ENCODE measurements at regions not wholly inside any gene's neighbourhood (a gene's known extent, or its start where the extent isn't known, plus 50 kb on each side); places are given as distances from the start of the nearest gene placed in this dataset.

GRCh38 chr6:113394216-113394615, 462.9 kb upstream of the MARCKS start:
- Histone ChIP-seq H3K4me3 (ENCODE audit: low read depth, low read length) (no peak overlapping the region), H3K36me3 (no peaks in the 10 kb centered on the region), H3K27ac (no peak overlapping the region), H3K9me3 (ENCODE audit: severe bottlenecking) (no peaks in the 10 kb centered on the region), H3K27me3 (ENCODE audit: insufficient read depth, low read depth, severe bottlenecking) (no peaks in the 10 kb centered on the region)
- TF ChIP-seq CTCF (IDR thresholded peaks at IDR 0.05; ENCODE audit: low read depth, low read length), result no peak
- no peak for DNase-seq

GRCh38 chr6:113394729-113395128, 462.4 kb upstream of the MARCKS start:
- H3K9me3 ChIP-seq (ENCODE audit: severe bottlenecking), result no peaks in the 10 kb centered on the region
- no peak for DNase-seq
- no peak overlapping the region for H3K27ac ChIP-seq
- H3K27me3 ChIP-seq (ENCODE audit: insufficient read depth, low read depth, severe bottlenecking), result no peaks in the 10 kb centered on the region
- no peak overlapping the region for H3K4me3 ChIP-seq (ENCODE audit: low read depth, low read length)
- no peak for TF ChIP-seq CTCF (IDR thresholded peaks at IDR 0.05; ENCODE audit: low read depth, low read length)
- H3K36me3 ChIP-seq, result no peaks in the 10 kb centered on the region

GRCh38 chr6:113396730-113397129, 460.4 kb upstream of the MARCKS start:
- Histone ChIP-seq H3K4me3 (ENCODE audit: low read depth, low read length) (no peak overlapping the region), H3K9me3 (ENCODE audit: severe bottlenecking) (no peaks in the 10 kb centered on the region), H3K27ac (no peak overlapping the region), H3K27me3 (ENCODE audit: insufficient read depth, low read depth, severe bottlenecking) (no peaks in the 10 kb centered on the region), H3K36me3 (no peaks in the 10 kb centered on the region)
- DNase-seq, result no peak
- no peak for TF ChIP-seq CTCF (IDR thresholded peaks at IDR 0.05; ENCODE audit: low read depth, low read length)

- H3K27me3 ChIP-seq (ENCODE audit: insufficient read depth, low read depth, severe bottlenecking), result no peaks in the 10 kb centered on the region
- DNase-seq, result no peak
- H3K9me3 ChIP-seq (ENCODE audit: severe bottlenecking), result no peaks in the 10 kb centered on the region
- TF ChIP-seq CTCF (IDR thresholded peaks at IDR 0.05; ENCODE audit: low read depth, low read length), result no peak
- no peaks in the 10 kb centered on the region for H3K36me3 ChIP-seq
- H3K4me3 ChIP-seq (ENCODE audit: low read depth, low read length), result no peak overlapping the region
- H3K27ac ChIP-seq, result no peak overlapping the region
Observed at GRCh38 chr6:113397236-113397635, 459.9 kb upstream of the MARCKS start.

- no peaks in the 10 kb centered on the region for H3K36me3 ChIP-seq
- DNase-seq, result no peak
- H3K9me3 ChIP-seq (ENCODE audit: severe bottlenecking), result no peaks in the 10 kb centered on the region
- no peaks in the 10 kb centered on the region for H3K27me3 ChIP-seq (ENCODE audit: insufficient read depth, low read depth, severe bottlenecking)
- TF ChIP-seq CTCF (IDR thresholded peaks at IDR 0.05; ENCODE audit: low read depth, low read length), result no peak
- no peak overlapping the region for H3K27ac ChIP-seq
- no peak overlapping the region for H3K4me3 ChIP-seq (ENCODE audit: low read depth, low read length)
Observed at GRCh38 chr6:113401231-113401630, 455.9 kb upstream of the MARCKS start.

GRCh38 chr6:113402544-113402943, 454.6 kb upstream of the MARCKS start:
- no peaks in the 10 kb centered on the region for H3K36me3 ChIP-seq
- H3K27ac ChIP-seq, result no peak overlapping the region
- H3K9me3 ChIP-seq (ENCODE audit: severe bottlenecking), result no peaks in the 10 kb centered on the region
- no peaks in the 10 kb centered on the region for H3K27me3 ChIP-seq (ENCODE audit: insufficient read depth, low read depth, severe bottlenecking)
- no peak overlapping the region for H3K4me3 ChIP-seq (ENCODE audit: low read depth, low read length)
- no peak for TF ChIP-seq CTCF (IDR thresholded peaks at IDR 0.05; ENCODE audit: low read depth, low read length)
- no peak for DNase-seq

Data from WERI-Rb-1 (cell line).